8988T (cell line): ENCODE measurements at regions not wholly inside any gene's neighbourhood (a gene's known extent, or its start where the extent isn't known, plus 50 kb on each side); places are given as distances from the start of the nearest gene placed in this dataset.
"Not testable (repeated sequence)": the region's sequence is repeated elsewhere in the genome, so short reads cannot be mapped to it uniquely, and the experiment has no call there.

ENCODE experiments used
- DNase-seq: peaks from one replicate; pipeline ENCODE4 v3.0.0; 2011

DNA sequence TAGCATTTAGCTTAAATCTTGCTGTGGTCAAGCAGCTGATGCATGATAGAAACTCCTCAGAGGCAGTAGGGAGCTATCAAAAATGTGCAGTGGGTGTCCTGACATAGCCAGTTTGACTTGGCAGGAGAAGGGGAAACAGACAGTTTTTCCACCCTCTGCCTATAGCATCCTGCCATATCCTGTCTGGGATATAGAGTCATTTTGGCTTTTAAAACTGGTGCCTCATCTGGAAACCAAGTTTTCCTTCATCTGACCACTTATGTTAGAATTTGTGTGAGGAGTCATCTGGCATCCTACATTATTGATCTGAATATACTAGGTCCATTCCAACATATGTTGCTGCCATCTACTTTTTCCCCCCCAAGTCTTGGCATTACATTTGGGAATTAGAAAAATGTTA lies 284.1 kb downstream of the CD109 start:
- DNase-seq, result no peak

DNA sequence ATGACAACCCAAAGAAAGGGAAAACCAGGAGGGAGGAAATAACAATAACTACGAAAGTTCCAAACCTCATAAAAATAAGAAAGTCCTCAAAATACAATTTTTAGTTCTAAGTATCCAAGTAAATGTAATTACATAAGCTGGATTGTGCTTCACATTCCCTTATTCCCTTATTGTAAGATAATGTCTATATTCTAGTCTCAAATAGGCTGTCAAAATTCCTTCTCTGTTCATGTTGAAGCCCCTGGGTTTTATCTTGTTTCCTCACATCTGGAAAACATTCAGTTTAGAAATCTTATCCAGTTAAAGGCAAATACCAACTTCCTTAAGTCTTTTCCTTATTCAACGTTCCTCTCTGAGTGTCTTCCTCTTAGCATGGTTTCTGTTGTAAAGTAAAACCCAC lies 282.3 kb downstream of the CD109 start:
- no peak for DNase-seq

DNA sequence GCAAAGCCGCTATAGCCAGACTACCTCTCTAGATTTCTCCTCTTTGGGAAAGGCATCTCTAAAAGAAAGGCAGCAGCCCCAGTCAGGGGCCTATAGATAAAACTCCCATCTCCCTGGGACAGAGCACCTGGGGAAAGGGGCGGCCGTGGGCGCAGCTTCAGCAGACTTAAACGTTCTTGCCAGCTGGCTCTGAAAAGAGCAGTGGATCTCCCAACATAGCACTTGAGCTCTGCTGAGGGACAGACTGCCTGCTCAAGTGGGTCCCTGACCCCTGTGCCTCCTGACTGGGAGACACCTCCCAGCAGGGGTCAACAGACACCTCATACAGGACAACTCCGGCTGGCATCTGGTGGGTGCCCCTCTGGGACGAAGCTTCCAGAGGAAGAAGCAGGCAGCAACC lies 276.5 kb downstream of the CD109 start:
- not testable (repeated sequence) for DNase-seq

DNA sequence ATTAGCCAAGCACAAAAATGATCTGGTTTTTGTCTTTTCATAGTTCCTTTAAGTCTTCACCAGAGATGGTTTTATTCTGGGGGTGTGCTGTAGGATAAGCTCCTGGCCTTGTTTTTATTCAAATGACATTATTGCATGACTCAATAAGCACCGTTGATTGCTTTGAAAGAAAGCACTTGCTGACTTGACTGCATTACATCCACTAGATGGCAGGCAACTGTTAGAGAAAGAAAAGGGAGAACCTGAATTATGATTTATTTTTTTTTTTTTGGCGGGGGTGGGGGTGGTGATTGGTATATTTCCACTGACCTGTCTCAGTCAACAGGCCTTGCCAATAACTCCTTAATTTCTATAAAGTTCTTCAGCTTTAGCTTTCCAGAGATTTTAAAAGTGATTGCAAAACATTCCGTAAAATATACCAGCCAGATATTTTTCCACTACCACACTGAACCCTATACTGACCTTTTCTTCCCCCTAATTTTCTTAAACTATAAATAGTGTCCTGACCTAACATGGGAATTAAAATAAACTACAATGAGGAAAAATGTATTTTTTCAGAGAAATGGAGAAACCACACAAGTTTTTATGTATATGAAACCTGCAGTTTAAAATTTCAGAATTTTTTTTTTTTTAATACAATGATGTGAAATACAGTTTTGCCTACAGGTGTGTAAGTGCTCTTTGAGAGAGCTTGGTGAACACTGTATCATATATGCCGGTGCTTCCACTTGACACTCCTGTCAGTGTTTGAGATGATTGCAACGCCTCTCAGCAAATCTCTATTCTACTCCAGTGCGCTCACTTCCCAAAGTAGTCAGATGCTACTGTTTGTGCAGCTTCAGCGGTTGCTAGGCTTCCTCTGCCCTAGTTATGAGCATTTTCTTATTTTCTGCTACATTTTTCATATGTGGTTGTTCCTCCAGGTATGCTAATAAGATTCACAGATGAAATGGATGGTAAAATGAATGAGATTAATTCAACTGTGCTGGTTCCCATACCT lies 274.3 kb downstream of the CD109 start:
- no peak for DNase-seq

DNA sequence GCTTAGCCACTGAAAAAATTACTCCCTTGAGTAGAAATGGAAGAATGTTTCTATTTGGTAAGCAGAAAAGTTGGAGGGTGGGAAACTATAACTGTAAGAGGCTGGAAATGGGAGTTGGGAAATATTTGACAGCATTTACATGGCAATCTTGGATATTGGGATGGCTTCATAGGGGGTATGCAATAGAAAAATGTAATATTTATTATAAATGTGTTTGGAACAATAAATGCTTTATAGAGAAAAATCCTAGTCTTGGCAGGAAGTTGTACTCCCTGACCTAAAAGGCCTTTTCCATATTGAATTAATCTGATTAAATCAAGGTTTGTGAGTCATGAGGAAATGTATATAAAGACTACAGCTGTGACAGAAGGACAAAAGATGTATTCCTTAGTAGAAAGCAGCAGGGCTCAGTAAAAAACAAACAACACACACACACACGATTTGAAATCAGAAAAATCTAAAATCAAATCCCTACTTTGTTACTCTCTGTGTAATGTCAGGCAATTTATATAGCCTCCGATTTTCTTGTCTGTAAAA lies 272.3 kb downstream of the CD109 start:
- DNase-seq, result no peak

DNA sequence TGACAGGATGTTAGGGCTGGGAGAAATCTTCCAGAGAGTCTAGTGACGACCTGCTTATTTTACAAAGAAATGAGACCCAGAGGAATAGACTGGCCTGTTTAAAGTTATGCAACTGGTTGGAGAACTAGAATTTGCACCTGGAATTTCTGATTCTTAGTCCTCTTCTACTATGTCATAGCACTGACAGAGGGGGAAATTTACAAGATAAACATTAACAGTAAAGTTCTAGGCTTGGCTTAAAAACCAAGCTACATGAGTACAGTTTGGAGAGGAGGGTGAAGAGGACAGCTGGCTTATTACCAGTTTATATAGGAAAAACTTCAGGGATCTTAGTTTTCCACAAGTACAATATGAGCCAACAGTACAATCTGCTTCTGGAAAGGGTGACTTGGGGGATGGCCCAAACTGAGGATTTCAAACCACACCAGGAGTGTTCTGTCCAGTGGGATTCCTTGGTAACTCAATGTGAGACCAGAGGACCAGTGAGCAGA lies 269.6 kb downstream of the CD109 start:
- DNase-seq, result no peak

DNA sequence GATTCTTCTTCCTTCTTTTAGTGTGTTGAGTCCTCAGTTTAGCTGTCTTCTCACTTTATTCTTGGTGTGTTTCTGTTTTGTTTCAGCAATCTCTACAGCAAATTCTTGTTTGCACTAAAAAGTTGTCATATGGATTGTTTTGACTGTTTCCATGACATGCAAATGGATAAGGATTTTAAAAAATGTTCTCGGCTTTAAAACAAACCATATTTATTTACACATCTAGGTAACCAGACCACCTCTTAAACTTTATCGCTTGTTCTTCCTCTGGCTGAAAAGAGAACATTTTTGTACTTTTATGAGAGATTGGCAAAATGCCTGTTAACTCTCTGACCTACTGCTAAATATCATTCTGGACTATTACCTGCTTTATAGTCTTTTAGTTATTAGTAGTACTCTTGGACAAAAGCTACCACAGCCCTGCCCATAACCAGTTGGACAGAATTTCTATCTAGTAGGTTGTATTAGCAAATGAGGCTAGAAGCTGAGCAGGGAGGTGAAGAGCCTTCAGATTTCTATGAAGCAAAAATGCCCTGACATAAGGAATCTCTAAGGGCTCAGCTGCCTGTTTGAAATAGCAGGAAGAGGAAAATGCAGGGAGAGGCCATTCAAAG lies 268.3 kb downstream of the CD109 start:
- DNase-seq, result no peak

DNA sequence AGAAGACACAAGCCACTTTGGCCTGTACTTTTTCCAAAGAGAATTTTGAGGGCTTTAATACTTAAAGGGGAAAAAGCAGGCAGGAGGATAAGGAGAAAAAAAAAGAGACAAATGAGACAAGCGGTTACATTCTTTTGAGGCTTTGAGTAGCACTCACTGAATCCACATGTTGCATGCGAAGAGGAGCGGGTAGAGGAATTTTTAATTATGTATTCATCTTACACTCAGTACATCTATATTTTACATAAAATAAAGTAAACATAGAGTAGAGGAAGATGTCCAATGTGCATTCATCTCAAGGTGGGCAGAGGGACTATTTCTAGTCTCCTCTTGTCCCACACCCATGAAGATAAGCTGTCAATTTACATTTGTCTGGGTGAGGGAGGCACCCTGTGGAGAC lies 266.9 kb downstream of the CD109 start:
- no peak for DNase-seq

DNA sequence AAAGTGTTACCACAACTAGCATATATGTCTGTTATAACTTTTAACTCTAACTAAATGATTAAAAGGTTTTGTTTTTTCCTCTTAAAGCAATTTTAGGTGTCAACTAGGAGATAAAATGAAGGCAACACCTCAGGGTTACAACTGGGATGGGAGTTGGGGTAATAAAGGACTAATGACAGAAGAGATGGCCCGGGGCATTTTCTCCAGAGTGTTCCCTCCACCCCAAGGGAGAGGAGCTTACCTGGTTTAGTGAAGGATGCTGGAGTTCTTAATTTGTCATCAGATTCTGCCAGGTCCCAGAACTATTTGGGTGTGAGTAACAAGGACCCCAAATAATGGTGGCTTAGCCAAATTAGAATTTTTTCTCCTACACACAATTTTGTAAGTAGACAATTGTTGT lies 260.3 kb downstream of the CD109 start:
- no peak for DNase-seq

DNA sequence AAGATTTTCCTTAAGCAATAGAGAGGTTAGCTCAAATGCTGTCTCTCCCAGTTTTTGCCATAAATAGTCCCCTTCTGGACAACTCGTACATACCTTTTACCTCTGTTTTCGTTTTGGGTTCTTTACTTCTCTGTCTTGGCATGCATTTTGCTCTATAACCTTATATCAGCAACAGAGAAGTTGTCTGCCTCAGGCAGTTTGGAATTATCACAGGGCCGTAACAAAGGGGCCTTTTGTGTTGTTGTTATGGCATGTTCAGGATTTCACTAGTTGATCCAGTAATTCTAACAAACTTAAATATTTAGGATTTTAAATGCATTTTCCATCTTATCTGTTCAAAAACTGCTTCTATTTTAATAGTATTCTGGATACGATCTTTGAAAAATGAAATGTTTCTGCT lies 259.8 kb downstream of the CD109 start:
- DNase-seq, result no peak

DNA sequence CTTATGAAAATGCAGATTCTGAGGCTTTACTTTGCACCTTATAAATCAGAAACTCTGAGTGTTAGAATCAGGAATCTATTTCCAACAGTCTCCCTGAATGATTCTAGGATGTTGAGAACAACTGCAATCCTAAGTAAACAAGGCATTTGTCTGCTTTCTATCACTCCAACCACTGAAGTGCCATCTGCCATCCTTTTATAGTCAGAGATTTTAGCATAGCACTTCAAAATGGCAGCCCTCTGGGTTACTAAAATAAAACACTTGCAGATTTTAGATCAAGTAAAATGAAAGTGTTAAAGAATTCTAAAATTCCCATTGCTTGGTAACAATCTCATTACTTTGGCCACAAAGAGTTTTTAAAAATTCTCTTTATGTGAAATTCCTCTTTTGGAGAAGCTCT lies 258.9 kb downstream of the CD109 start:
- no peak for DNase-seq

DNA sequence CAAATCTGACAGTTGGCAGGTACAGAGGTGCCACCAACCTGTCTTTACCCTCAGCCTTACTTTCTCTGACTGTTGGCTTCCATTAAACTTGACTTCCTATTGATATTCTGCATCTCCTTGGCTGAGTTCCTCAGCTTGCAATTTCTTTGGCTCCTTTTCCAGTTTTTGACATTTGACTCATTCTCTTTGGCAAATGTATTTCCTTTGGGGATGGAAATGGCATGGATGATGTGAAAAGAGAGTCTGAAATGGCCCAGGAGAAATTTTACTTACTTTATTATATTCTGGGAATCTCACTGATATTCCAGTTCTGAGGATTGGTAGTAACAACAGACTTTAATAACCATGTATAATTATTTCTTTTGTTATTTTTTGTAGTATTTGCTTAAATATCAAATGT lies 255.2 kb downstream of the CD109 start:
- no peak for DNase-seq

DNA sequence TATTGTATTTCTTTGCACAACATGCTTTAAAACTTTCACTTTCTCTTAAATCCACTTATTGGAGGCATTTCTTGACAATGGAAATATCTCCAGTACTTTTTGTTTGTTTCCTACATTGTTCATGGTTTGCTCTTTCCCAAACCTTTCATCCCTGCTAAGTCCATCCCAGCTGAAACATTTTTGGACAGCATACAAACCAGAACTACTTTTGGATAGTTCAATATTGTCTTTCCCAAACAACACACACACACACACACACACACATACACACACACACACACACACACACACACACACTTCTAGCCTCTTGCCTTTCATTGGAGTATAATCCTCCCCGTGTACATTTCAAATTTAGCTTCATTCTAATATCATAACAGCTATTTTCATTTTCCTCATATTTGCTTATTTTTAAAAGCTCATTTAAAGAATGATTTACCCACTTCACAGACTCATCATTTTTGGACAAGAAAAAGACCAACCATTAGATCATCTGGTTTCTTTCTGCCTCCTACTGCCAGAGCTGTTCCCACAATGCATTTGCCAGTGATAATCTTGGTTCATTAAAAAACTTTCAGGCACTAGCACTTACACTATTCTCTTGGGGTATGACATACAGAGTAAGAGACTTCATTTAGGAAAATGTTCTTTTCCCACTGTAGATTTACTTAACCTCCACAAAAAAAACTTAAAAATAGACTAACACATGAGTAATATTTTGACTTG lies 248.1 kb downstream of the CD109 start:
- DNase-seq, result no peak

DNA sequence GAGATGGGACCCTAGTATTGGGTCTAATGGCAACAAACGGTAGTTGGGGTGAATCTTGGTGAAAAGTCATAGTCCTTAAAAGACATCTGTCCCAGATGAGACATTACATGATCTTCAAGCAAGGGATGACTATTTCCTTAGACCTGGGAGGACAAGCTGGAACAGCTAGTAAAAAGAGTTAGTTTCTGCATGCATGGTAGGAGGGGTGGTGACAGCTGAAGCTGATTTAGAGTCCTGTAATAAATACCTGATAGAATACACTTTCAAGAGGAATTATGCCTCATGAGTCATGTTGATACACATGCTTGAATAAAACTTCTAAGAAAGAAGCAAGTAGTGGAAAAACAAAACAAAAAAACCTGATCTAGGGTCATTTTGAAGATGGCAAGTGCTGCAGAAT lies 247.4 kb downstream of the CD109 start:
- no peak for DNase-seq

DNA sequence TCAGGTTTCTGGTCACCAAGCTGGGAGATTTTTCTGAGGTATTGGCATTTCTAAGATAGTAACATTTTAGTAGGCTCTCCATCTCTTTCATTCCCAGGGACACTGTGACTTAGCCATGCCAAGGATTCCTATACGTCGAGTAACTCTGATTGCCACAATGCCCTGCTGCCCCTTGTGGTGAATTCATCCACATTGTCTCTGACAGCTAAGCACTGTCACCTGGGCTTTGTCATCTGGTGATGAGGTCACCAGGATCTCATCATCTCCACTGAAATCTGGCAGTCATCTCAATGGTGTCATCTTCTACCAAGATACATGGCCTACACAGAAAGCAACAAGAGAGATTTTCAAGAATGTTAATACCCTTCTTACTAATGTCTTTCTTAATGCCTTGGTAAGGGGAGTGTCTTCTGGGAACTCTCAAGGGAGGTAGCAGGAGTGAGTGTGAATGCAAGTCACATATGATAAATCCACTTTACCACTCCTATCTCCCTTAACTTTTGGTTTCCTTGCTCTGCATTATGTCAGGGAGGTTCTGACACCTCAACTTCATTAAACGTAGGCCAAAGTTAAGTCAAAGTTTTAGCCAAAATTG lies 246.7 kb downstream of the CD109 start:
- DNase-seq, result no peak

DNA sequence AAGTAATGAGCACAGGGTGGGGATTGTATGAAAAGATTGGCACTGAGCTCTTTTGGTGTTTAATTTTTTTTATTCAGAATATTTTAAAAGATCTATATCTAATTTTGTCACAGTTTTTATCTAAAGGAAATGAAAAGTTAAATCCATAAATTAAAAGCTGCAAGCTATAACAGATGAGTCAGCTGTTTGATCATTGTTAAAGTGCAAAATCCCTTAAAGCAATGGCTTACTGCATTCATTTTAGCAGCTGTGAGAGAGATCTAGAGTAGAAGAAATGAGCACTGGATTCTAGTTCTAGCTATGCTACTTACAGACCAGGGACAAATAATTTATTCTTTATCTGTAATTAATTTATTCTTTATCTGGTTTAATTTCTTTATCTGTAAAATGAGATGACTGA lies 245.9 kb downstream of the CD109 start:
- no peak for DNase-seq

DNA sequence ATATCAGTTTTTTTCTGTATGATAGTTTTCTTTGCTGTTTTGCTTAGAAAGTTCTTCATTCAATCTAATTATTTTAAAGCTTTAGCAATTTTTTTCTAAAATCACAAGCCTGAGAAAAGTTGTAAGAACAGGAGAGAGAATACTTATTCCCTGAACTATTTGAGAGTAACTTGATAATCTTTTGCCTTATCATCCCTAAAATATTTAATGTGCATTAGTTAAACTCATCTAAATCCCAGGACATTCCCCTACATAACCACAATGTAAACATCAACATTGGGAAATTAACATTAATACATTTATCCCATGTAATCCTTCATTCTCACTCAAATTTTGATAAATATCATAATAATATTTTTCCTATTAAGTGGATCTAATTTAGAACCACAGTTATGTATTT lies 241.8 kb downstream of the CD109 start:
- DNase-seq, result no peak

DNA sequence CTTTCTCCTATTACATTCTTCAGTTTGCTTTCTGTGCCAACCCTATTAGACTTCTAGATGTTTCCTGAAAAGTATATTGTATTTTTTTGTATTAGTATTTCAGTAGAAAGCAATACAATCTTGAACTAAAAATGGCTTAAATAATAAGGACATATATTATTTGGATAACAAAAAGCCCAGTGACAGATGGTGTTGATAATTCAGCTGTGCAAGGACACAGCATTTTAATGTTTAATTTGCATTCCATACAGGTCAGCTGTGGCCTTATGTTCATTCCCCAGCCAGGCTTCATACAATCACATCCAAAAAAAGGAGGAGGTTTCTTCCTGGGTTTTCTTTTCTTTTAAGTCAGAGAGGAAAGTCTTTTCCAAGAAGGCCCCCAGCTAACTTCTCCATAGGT lies 236.9 kb downstream of the CD109 start:
- DNase-seq, result no peak

DNA sequence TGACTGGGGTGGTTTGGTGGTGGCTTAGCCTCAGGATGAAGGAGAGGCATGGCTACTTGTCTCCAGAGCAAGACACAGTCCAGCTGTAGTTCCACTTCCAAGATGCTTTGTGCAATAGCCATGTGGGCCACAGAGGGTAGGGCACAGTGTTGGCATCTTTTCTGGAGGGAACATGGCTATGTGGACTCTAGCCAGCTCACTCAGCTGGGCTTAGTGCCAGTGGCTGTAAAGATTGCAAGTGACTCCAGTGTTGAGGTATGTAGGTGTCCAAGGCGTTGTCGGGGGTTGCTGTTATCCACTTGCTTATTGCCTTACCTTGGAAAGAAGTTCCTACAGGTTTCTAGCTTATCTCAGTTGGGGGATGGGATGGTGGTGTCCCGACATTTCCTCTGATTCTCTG lies 233.4 kb downstream of the CD109 start:
- peak; percentile 18 for DNase-seq

DNA sequence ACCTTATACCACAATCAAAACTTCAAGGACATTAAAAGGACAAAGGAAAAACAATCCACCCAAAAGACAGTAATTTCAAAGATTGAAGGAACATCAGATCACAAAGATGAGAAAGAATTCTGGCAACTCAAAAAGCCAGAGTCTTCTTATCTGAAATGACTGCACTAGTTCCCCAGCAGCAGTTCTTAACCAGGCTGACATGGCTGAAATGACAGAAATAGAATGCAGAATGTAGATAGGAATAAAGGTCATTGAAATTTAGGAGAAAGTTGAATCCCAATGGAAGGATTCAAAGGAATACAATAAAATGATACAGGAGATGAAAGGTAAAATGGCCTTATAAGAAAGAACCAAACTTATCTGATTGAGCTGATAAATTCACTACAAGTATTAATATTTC lies 231.4 kb downstream of the CD109 start:
- DNase-seq, result no peak

DNA sequence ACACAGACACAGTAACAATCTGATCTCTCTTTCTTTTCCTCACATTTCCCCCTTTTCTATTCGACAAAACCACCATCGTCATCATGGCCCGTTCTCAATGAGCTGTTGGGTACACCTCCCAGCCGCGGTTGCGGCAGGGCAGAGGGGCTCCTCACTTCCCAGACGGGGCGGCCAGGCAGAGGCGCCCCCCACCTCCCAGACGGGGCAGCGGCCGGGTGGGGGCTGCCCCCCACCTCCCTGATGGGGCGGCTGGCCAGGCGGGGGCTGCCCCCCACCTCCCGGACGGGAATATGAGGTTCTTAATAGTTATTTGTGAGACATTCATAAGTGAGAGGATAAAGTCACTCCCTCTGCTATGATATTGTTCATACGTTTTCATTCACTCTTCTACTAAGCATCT lies 229.7 kb downstream of the CD109 start:
- DNase-seq, result not testable (repeated sequence)

DNA sequence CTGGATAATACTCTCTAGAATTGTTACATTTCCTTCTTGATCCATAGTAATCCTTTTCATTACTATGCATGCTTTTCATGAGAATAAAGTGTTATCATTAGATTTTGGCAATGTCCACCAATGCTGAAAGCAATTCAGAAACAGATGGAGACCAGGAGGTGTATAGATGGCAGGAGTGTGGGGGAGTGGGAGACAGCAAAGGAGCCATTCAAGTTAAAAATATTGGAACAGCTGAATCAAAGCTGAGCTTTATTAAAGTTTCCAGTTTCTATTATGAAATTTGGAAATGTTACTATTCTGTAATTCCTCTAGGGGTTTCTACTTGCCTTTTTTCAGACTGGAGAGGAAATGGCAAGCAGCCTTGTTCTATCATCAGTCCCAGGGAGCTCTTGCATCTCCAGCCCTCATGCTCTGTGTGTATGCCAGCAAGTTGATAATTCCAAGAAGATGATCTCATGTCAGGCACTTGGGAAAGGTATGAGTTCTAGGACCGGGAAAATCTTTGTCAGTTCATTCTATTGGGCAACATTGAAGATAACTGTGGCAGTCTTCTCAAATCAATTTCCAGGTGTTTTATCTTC lies 228.0 kb downstream of the CD109 start:
- DNase-seq, result no peak

DNA sequence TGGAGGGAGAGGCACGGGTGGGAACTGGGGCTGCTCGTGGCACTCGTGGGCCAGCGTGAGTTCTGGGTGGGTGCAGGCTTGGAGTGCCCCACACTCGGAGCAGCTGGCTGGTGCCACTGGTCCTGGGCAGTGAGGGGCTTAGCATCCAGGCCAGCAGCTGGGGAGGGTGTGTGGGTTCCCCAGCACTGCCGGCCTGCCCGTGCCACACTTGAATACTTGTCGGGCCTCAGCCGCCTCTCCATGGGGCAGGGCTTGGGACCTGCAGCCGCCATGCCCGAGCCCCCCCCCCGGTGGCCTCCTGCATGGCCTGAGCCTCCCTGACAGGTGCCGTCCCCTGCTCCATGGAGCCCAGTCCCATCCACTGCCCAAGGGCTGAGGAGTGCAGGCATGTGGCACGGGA lies 207.2 kb downstream of the CD109 start:
- no peak for DNase-seq
